K562 (cell line): ENCODE measurements at regions not wholly inside any gene's neighbourhood (a gene's known extent, or its start where the extent isn't known, plus 50 kb on each side); places are given as distances from the start of the nearest gene placed in this dataset.

Experiments used
- ATAC-seq: fragments of 200-7000 bp; cut with Tn5 transposase; 3 replicates; pipeline ENCODE4 v1.9.1; 2020; ENCODE audit warnings: moderate library complexity
- BruUV-seq: library from RNA; stranded (reverse); fragments of 400-500 nt; replicated peaks from 2 replicates; lab custom pipeline; 2021; lab: Mats Ljungman, UMichigan
- CTCF ChIA-PET: fragments of 300-600 bp; formaldehyde crosslinking; extraction: SDS; loops from one replicate; lab custom pipeline; 2021; ENCODE audit warnings: low intra/inter-chr PET ratio; lab: Yijun Ruan, JAX
- POLR2A ChIA-PET: fragments of 300-600, 350-650 bp; sonication (Branson Sonifier 250); formaldehyde crosslinking; extraction: SDS; loops from one replicate; lab custom pipeline; 2021; ENCODE audit warnings: antibody characterized with exemption, inconsistent platforms; lab: Yijun Ruan, JAX
- DNase-seq, 4 experiments: peaks; one replicate each; pipeline versions ENCODE4 v3.0.0 to v3.0.0-alpha.2; 2011 to 2018; ENCODE audit warnings: low spot score in 3 of 4, mixed read lengths in 3 of 4; ENCODE audit errors: extremely low read depth in 1 of 4
- FAIRE-seq: peaks from 2 replicates; lab custom pipeline; 2011; peaks lifted over from hg19 to GRCh38; lab: Jason Lieb, UNC
- H2AFZ ChIP-seq: 2 replicates; pipeline ENCODE4 v1.6.0; 2011; ENCODE audit warnings: low read depth, low read length, control low read depth, inconsistent platforms
- H3K27ac ChIP-seq: fragments of 200-600 bp; 3 replicates; pipeline ENCODE4 v1.8.0; 2011; ENCODE audit warnings: low read depth, mild to moderate bottlenecking, control low read depth, inconsistent platforms, low read length, moderate library complexity, mixed read lengths; ENCODE audit errors: extremely low read depth
- H3K27me3 ChIP-seq, 2 experiments: fragments of 300-600 bp in 1 of 2; 2 replicates in 1 of 2; 3 replicates in 1 of 2; pipeline versions ENCODE4 v1.6.0 to v1.8.0; 2011; ENCODE audit warnings: inconsistent platforms in 2 of 2, low read length in 2 of 2, mild to moderate bottlenecking in 1 of 2, mixed read lengths in 1 of 2, moderate library complexity in 1 of 2; ENCODE audit not compliant: control insufficient read depth in 2 of 2, insufficient read depth in 2 of 2
- H3K36me3 ChIP-seq: fragments of 300-600 bp; 3 replicates; pipeline ENCODE4 v1.8.0; 2011; ENCODE audit warnings: mild to moderate bottlenecking, low read length, inconsistent platforms; ENCODE audit not compliant: control insufficient read depth, insufficient read depth
- H3K4me1 ChIP-seq, 2 experiments: fragments of 200-600 bp in 1 of 2; replicated peaks in 1 of 2; 2 replicates in 1 of 2; 3 replicates in 1 of 2; pipeline versions ENCODE4 v1.5.1 to v1.8.0; 2011; ENCODE audit warnings: inconsistent platforms in 2 of 2, low read length in 2 of 2, mild to moderate bottlenecking in 1 of 2, mixed read lengths in 1 of 2, moderate library complexity in 1 of 2; ENCODE audit not compliant: control insufficient read depth in 2 of 2, insufficient read depth in 2 of 2
- H3K4me2 ChIP-seq: 2 replicates; pipeline ENCODE4 v1.6.1; 2011; ENCODE audit warnings: low read length, control low read depth, inconsistent platforms, mixed read lengths; ENCODE audit not compliant: insufficient read depth
- H3K4me3 ChIP-seq: fragments of 200-600 bp; sonication (generic), shearing (Covaris generic); 2 replicates; pipeline ENCODE4 v1.5.1; 2016; ENCODE audit warnings: control low read depth, inconsistent platforms
- H3K79me2 ChIP-seq: fragments of 200-600 bp; 3 replicates; pipeline ENCODE4 v1.8.0; 2011; ENCODE audit warnings: low read length, inconsistent platforms; ENCODE audit not compliant: control insufficient read depth, insufficient read depth
- H3K9ac ChIP-seq, 2 experiments: 2 replicates each; pipeline versions ENCODE4 v1.6.0 to v1.6.1; 2011; ENCODE audit warnings: low read depth in 2 of 2, low read length in 2 of 2, control low read depth in 1 of 2, inconsistent platforms in 1 of 2, mild to moderate bottlenecking in 1 of 2, mixed read lengths in 1 of 2; ENCODE audit not compliant: insufficient read depth in 1 of 2
- H3K9me1 ChIP-seq: one replicate; pipeline ENCODE4 v1.6.0; 2011; ENCODE audit warnings: inconsistent platforms, mild to moderate bottlenecking, low read length, moderate library complexity; ENCODE audit not compliant: control insufficient read depth, insufficient read depth
- H3K9me3 ChIP-seq: replicated peaks from 2 replicates; pipeline ENCODE4 v1.5.1; 2011; ENCODE audit warnings: low read depth, low read length, inconsistent platforms; ENCODE audit not compliant: control insufficient read depth, insufficient read depth
- H4K20me1 ChIP-seq: replicated peaks from 2 replicates; pipeline ENCODE4 v1.6.1; 2011; ENCODE audit warnings: low read length, inconsistent platforms, mixed read lengths; ENCODE audit not compliant: control insufficient read depth, insufficient read depth
- ARID2 ChIP-seq: fragments of 450-650 bp; IDR thresholded peaks from 2 replicates; pipeline ENCODE4 v1.6.1; 2017; ENCODE audit warnings: antibody characterized with exemption, mild to moderate bottlenecking
- C11orf30 ChIP-seq: fragments of 450-650 bp; IDR thresholded peaks from 2 replicates; pipeline ENCODE4 v1.6.1; 2016; ENCODE audit warnings: low read depth, mild to moderate bottlenecking
- GMEB1 ChIP-seq: fragments of 250-450 bp; sonication (Bioruptor Pico); IDR thresholded peaks from 2 replicates; pipeline ENCODE4 v1.4.0; 2020; ENCODE audit warnings: mild to moderate bottlenecking
- GTF2B ChIP-seq: IDR thresholded peaks from 2 replicates; pipeline ENCODE4 v1.6.1; 2011; ENCODE audit not compliant: insufficient read length; ENCODE audit errors: extremely low read depth
- NR2F6 ChIP-seq: fragments of 450-650 bp; formaldehyde crosslinking; IDR thresholded peaks from 2 replicates; pipeline ENCODE4 v1.4.0; 2020; ENCODE audit warnings: mild to moderate bottlenecking
- POLR3A ChIP-seq: IDR thresholded peaks from 2 replicates; pipeline ENCODE4 v1.6.1; 2011; ENCODE audit warnings: borderline replicate concordance, mild to moderate bottlenecking, moderate library complexity; ENCODE audit not compliant: insufficient read length, insufficient read depth; ENCODE audit errors: extremely low read depth
- PPARD ChIP-seq: fragments of 250-450 bp; sonication (Bioruptor Pico); IDR thresholded peaks from 2 replicates; pipeline ENCODE4 v1.8.0; 2022; ENCODE audit warnings: inconsistent platforms, mild to moderate bottlenecking, moderate library complexity
- RFX1 ChIP-seq: fragments of 450-650 bp; IDR thresholded peaks from 2 replicates; pipeline ENCODE4 v1.6.1; 2016; ENCODE audit warnings: mild to moderate bottlenecking, moderate library complexity
- SNRNP70 ChIP-seq: fragments of 200-400 bp; formaldehyde crosslinking; optimal IDR thresholded peaks from 2 replicates; pipeline ENCODE3; 2017; ENCODE audit warnings: low read depth, low read length
- ZNF263 ChIP-seq: sonication (generic); formaldehyde crosslinking; IDR thresholded peaks from 2 replicates; pipeline ENCODE4 v1.8.0; 2022; ENCODE audit warnings: mild to moderate bottlenecking, missing genetic modification reagents, borderline replicate concordance
- ZNF316 ChIP-seq: fragments of 450-650 bp; IDR thresholded peaks from 2 replicates; pipeline ENCODE4 v1.6.1; 2016
- ZNF57 ChIP-seq: fragments of 450-650 bp; formaldehyde crosslinking; IDR thresholded peaks from 2 replicates; pipeline ENCODE4 v1.4.0; 2020; ENCODE audit warnings: mild to moderate bottlenecking, moderate library complexity
- WGBS: fragments of 100-300 bp; shearing (Covaris generic); methylation state at CpG from one replicate; pipeline ENCODE4 v1.1.6; 2016; ENCODE audit warnings: low coverage, mixed read lengths; ENCODE audit not compliant: insufficient coverage; ENCODE audit errors: missing lambda C conversion rate; 5-methylcytosine and 5-hydroxymethylcytosine counted together
- in situ Hi-C: fragments of 300-500 bp; cut with MboI; formaldehyde crosslinking; loops from 4 replicates; pipeline ENCODE4 v1.15.0; 2018; ENCODE audit warnings: inconsistent platforms, mixed read lengths
- intact Hi-C: fragments of 100-400 bp; cut with micrococcal nuclease; formaldehyde crosslinking; loops from 2 replicates; pipeline ENCODE4 v1.14.2; 2022
- TF ChIP-seq, protein P1 (sequence below): IDR thresholded peaks from 2 replicates; pipeline ENCODE4 v1.6.1; 2016; ENCODE audit warnings: missing genetic modification characterization, missing compliant biosample characterization

- no peak overlapping the region for H3K4me3 ChIP-seq
- H3K79me2 ChIP-seq = no peaks in the 10 kb centered on the region
- no peaks in the 10 kb centered on the region for H3K9me3 ChIP-seq
- intact Hi-C loops (no loop called here), in situ Hi-C loops (no loop called here)
- H4K20me1 ChIP-seq = no peaks in the 10 kb centered on the region
- H3K9ac ChIP-seq = no peak overlapping the region
- BruUV-seq = no TSS peak
- ChIA-PET POLR2A (no interaction called here), CTCF (interaction anchor here (0.7 kb wide), 1 partner anchor 430 kb away, joined by 3 read pairs; no protein-coding TSS in a partner anchor)
- peak overlapping the region; percentile 78 for H2AFZ ChIP-seq
- ATAC-seq (no peak), DNase-seq (no peak), FAIRE-seq (no peak)
- WGBS = 60% methylated on average over 2 of the region's 2 CpGs
- no peaks in the 10 kb centered on the region for H3K36me3 ChIP-seq
- H3K27ac ChIP-seq = no peak overlapping the region
- peak; percentile 80 for TF ChIP-seq ZNF316
- TF ChIP-seq SNRNP70 = no peak
- peak; percentile 59 for TF ChIP-seq C11orf30
- TF ChIP-seq GMEB1 (CRISPR knock-in tag) = no peak
- TF ChIP-seq RFX1 = no peak
- no peaks in the 10 kb centered on the region for H3K27me3 ChIP-seq
- peaks cover 2 to 4% of the 10 kb centered on the region in 2 experiments; a peak in 2 of 5 replicates for H3K4me1 ChIP-seq
- no peak overlapping the region for H3K4me2 ChIP-seq
- no peaks in the 10 kb centered on the region for H3K9me1 ChIP-seq
Observed at GRCh38 chr7:13068032-13068431, 380.6 kb downstream of the ARL4A start.

- Histone ChIP-seq H4K20me1 (no peaks in the 10 kb centered on the region), H3K4me3 (no peak overlapping the region), H2AFZ (no peak overlapping the region), H3K79me2 (no peaks in the 10 kb centered on the region), H3K4me2 (no peak overlapping the region), H3K36me3 (no peaks in the 10 kb centered on the region), H3K4me1 (peaks cover 2 to 4% of the 10 kb centered on the region in 2 experiments; a peak in 2 of 5 replicates), H3K27ac (no peak overlapping the region), H3K9me3 (no peaks in the 10 kb centered on the region), H3K27me3 (no peaks in the 10 kb centered on the region), H3K9ac (no peak overlapping the region), H3K9me1 (no peaks in the 10 kb centered on the region)
- intact Hi-C loops (no loop called here), in situ Hi-C loops (no loop called here)
- FAIRE-seq (no peak), DNase-seq (no peak), ATAC-seq (no peak)
- BruUV-seq = no TSS peak
- ChIA-PET CTCF (no interaction called here), POLR2A (no interaction called here)
- WGBS = 93% methylated on average over 1 of the region's 1 CpG
- TF ChIP-seq ZNF57 (CRISPR knock-in tag) (no peak), ARID2 (no peak), NR2F6 (CRISPR knock-in tag) (no peak), POLR3A (no peak), GTF2B (no peak), PPARD (CRISPR knock-in tag) (no peak), ZNF263 (no peak)
- TF ChIP-seq, protein P1, sequence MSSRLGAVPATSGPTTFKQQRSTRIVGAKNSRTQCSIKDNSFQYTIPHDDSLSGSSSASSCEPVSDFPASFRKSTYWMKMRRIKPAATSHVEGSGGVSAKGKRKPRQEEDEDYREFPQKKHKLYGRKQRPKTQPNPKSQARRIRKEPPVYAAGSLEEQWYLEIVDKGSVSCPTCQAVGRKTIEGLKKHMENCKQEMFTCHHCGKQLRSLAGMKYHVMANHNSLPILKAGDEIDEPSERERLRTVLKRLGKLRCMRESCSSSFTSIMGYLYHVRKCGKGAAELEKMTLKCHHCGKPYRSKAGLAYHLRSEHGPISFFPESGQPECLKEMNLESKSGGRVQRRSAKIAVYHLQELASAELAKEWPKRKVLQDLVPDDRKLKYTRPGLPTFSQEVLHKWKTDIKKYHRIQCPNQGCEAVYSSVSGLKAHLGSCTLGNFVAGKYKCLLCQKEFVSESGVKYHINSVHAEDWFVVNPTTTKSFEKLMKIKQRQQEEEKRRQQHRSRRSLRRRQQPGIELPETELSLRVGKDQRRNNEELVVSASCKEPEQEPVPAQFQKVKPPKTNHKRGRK (tag) = no peak
Observed at GRCh38 chr7:13069841-13070240, 382.4 kb downstream of the ARL4A start.
